Memory B cell (primary cell): ENCODE measurements at regions not wholly inside any gene's neighbourhood (a gene's known extent, or its start where the extent isn't known, plus 50 kb on each side); places are given as distances from the start of the nearest gene placed in this dataset.

Experiments used
- ATAC-seq: fragments of 150-1000 bp; cut with Tn5 transposase; 2 replicates; pipeline ENCODE4 v1.10.0; 2021; ENCODE audit warnings: low read depth, mild to moderate bottlenecking, moderate library complexity
- DNase-seq, 2 donors: peaks; one replicate each; pipeline ENCODE4 v3.0.0; 2022; ENCODE audit warnings: low spot score in 2 of 2
- H3K27ac Mint-ChIP-seq: one replicate; pipeline ENCODE4 v1.8.0; 2022; ENCODE audit warnings: mild to moderate bottlenecking, moderate library complexity, mixed read lengths
- H3K27me3 Mint-ChIP-seq: one replicate; pipeline ENCODE4 v1.8.0; 2022; ENCODE audit warnings: mixed read lengths
- H3K36me3 Mint-ChIP-seq: one replicate; pipeline ENCODE4 v1.8.0; 2022; ENCODE audit warnings: mild to moderate bottlenecking, mixed read lengths
- H3K4me1 Mint-ChIP-seq: one replicate; pipeline ENCODE4 v1.8.0; 2022; ENCODE audit warnings: mixed read lengths
- H3K4me3 Mint-ChIP-seq: one replicate; pipeline ENCODE4 v1.8.0; 2022; ENCODE audit warnings: mild to moderate bottlenecking, moderate library complexity, mixed read lengths
- H3K9me3 Mint-ChIP-seq: one replicate; pipeline ENCODE4 v1.8.0; 2022; ENCODE audit warnings: mixed read lengths

GRCh38 chr7:9981742-9982349 lies 991.8 kb upstream of the PHF14 start:
- no peaks in the 10 kb centered on the region for H3K36me3 Mint-ChIP-seq
- no peak for ATAC-seq
- no peak overlapping the region for H3K27ac Mint-ChIP-seq
- peaks cover 1% of the 10 kb centered on the region for H3K9me3 Mint-ChIP-seq
- H3K27me3 Mint-ChIP-seq: no peaks in the 10 kb centered on the region
- DNase-seq: no peak
- no peak overlapping the region for H3K4me3 Mint-ChIP-seq
- no peaks in the 10 kb centered on the region for H3K4me1 Mint-ChIP-seq

- no peaks in the 10 kb centered on the region for H3K36me3 Mint-ChIP-seq
- H3K27me3 Mint-ChIP-seq: no peaks in the 10 kb centered on the region
- H3K27ac Mint-ChIP-seq: no peak overlapping the region
- H3K4me3 Mint-ChIP-seq: no peak overlapping the region
- ATAC-seq (no peak), DNase-seq (no peak)
- peaks cover 5% of the 10 kb centered on the region for H3K9me3 Mint-ChIP-seq
- H3K4me1 Mint-ChIP-seq: no peaks in the 10 kb centered on the region
Measured at GRCh38 chr7:9983048-9983447, 990.6 kb upstream of the PHF14 start.

DNA sequence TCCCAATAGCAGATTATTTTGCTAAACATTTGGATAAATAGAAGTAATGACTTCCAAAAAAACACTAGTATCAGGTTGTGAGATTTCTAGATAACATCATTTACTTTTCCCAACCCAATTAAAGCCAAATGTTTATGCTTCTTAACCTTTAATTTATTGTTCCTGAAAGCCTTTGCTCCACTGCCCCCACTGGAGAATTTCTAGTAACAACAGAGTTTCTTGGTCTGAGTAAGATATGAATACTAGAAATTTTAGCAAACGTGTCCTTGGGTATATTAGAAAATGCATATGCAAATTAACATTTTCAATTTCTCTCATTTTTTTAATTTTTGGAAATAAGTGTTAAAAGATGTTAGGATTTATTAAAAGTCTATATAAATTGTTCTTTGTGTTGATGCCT lies 958.0 kb upstream of the PHF14 start:
- Mint-ChIP-seq H3K27ac (no peak overlapping the region), H3K36me3 (no peaks in the 10 kb centered on the region), H3K4me3 (no peak overlapping the region), H3K27me3 (no peaks in the 10 kb centered on the region), H3K4me1 (no peaks in the 10 kb centered on the region), H3K9me3 (no peaks in the 10 kb centered on the region)
- ATAC-seq: no peak
- no peak for DNase-seq

- H3K36me3 Mint-ChIP-seq: no peaks in the 10 kb centered on the region
- no peak overlapping the region for H3K4me3 Mint-ChIP-seq
- H3K27ac Mint-ChIP-seq: no peak overlapping the region
- no peak for DNase-seq
- H3K4me1 Mint-ChIP-seq: no peaks in the 10 kb centered on the region
- ATAC-seq: no peak
- H3K27me3 Mint-ChIP-seq: no peaks in the 10 kb centered on the region
- peaks cover 3% of the 10 kb centered on the region for H3K9me3 Mint-ChIP-seq
Measured at GRCh38 chr7:10022480-10022879, 951.2 kb upstream of the PHF14 start.

DNA sequence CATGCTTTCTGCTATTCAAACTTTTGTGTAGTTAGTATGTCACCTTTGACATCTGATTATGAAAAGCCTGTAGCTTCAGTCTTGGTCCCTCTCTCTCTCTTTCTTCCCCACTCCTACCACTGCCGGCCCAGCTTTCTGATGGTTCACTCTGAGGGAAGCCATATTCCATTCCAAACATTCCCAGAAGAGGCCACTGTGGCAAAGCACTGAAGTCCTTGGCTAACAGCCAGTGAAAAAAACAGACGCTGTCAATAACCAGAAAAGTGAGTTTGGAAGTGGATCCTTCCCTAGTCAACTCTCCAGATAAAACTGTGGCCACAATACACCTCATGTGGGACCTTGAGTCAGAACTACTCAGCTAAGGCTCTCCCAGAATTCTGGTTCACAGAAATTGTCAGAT lies 950.7 kb upstream of the PHF14 start:
- DNase-seq: no peak
- H3K27me3 Mint-ChIP-seq: no peaks in the 10 kb centered on the region
- no peak overlapping the region for H3K27ac Mint-ChIP-seq
- no peaks in the 10 kb centered on the region for H3K4me1 Mint-ChIP-seq
- peaks cover 3% of the 10 kb centered on the region for H3K9me3 Mint-ChIP-seq
- no peaks in the 10 kb centered on the region for H3K36me3 Mint-ChIP-seq
- no peak overlapping the region for H3K4me3 Mint-ChIP-seq
- ATAC-seq: no peak

- Mint-ChIP-seq H3K4me3 (no peak overlapping the region), H3K27ac (no peak overlapping the region), H3K9me3 (no peaks in the 10 kb centered on the region), H3K36me3 (no peaks in the 10 kb centered on the region), H3K4me1 (no peaks in the 10 kb centered on the region), H3K27me3 (no peaks in the 10 kb centered on the region)
- ATAC-seq: no peak
- no peak for DNase-seq
Measured at GRCh38 chr7:10034843-10035556, 938.7 kb upstream of the PHF14 start.

- no peak overlapping the region for H3K4me3 Mint-ChIP-seq
- H3K36me3 Mint-ChIP-seq: no peaks in the 10 kb centered on the region
- H3K27ac Mint-ChIP-seq: no peak overlapping the region
- no peak for DNase-seq
- H3K27me3 Mint-ChIP-seq: no peaks in the 10 kb centered on the region
- ATAC-seq: no peak
- no peaks in the 10 kb centered on the region for H3K9me3 Mint-ChIP-seq
- H3K4me1 Mint-ChIP-seq: no peaks in the 10 kb centered on the region
Measured at GRCh38 chr7:10036693-10037092, 937.0 kb upstream of the PHF14 start.

DNA sequence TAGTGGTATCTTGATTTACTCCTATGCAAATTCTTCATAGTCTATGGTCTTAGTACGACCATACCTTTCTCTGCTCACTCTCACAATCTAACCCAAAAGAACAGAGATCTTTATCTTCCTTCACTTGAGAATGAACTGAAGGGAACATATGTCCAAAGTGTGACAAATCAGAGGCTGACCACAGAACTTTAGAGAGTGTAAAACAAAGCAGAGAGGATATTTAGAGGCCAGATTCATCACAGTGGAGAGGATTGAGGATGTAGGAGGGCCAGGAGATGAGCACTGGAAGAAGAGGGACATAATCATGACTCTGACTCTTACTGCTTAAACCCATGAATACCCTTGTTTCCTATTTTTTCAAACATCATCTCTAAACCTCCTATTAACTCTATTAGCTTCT lies 935.3 kb upstream of the PHF14 start:
- H3K4me1 Mint-ChIP-seq: no peaks in the 10 kb centered on the region
- no peaks in the 10 kb centered on the region for H3K27me3 Mint-ChIP-seq
- peaks cover under 1% of the 10 kb centered on the region for H3K9me3 Mint-ChIP-seq
- no peaks in the 10 kb centered on the region for H3K36me3 Mint-ChIP-seq
- ATAC-seq: no peak
- no peak overlapping the region for H3K4me3 Mint-ChIP-seq
- DNase-seq: no peak
- no peak overlapping the region for H3K27ac Mint-ChIP-seq

DNA sequence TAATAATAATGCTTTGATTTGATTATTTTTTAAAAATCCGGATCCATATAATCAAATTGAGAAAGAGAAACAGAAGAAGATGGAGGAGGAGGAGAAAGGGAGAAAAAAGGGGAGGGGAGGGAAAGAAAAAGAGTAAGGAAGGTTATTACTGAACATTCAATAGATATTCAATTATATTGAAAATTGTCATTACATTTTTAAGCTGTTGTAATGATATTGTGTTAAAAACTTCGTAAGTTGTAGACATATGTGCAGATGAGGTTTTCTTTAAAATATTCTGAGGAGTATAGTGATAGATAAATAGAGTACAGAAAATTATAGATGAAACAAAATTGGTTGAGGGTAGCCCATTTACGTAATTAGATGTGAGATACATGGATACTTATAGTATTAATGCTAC lies 933.0 kb upstream of the PHF14 start:
- ATAC-seq: no peak
- no peak overlapping the region for H3K27ac Mint-ChIP-seq
- DNase-seq: no peak
- H3K9me3 Mint-ChIP-seq: peaks cover 2% of the 10 kb centered on the region
- H3K4me3 Mint-ChIP-seq: no peak overlapping the region
- H3K4me1 Mint-ChIP-seq: no peaks in the 10 kb centered on the region
- no peaks in the 10 kb centered on the region for H3K27me3 Mint-ChIP-seq
- H3K36me3 Mint-ChIP-seq: no peaks in the 10 kb centered on the region

DNA sequence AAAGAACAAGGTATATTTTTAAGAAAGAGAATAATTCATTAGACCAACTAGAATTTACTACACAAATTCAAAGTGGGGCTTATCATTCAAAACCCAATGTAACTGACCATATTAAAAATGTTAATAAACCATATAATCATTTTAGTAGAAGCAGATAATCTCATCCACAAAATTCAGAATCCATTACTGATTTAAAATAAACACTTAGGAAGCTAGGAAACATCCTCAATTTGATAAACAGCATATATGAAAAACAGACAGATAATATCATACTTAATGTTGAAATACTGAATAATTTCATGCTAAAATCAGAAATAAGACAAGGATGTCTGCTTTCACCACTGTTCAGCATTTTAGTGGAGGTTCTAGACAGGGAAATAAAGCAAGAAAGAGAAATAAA lies 902.8 kb upstream of the PHF14 start:
- ATAC-seq: no peak
- Mint-ChIP-seq H3K4me3 (no peak overlapping the region), H3K9me3 (peaks cover 3% of the 10 kb centered on the region)

DNA sequence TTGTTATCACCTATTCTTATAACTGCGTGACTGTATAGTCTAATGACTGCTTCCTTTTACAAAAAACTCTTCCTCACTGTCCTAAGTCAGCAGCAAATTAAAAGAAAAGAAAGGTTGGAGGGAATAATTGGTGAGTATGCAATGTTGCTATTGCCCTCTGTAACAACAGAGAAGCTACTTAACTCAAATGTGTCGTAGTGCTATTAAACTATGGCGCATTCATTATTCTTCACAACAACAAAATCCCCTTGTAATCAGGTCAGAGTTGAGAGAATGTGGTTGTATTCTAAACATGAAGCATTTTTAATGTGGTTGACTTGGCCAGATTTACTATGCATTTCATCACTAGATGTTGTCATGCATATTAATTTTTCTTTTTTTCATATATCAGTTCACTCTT lies 897.8 kb upstream of the PHF14 start:
- Mint-ChIP-seq H3K4me1 (no peaks in the 10 kb centered on the region), H3K27ac (no peak overlapping the region), H3K36me3 (no peaks in the 10 kb centered on the region), H3K9me3 (peaks cover 5% of the 10 kb centered on the region), H3K27me3 (peaks cover 1% of the 10 kb centered on the region), H3K4me3 (no peak overlapping the region)
- ATAC-seq: no peak
- no peak for DNase-seq

More for the DNA sequence above, 902.8 kb upstream of the PHF14 start:
- H3K27me3 Mint-ChIP-seq: no peaks in the 10 kb centered on the region
- no peak overlapping the region for H3K27ac Mint-ChIP-seq
- H3K36me3 Mint-ChIP-seq: no peaks in the 10 kb centered on the region
- no peaks in the 10 kb centered on the region for H3K4me1 Mint-ChIP-seq
- no peak for DNase-seq

GRCh38 chr7:10076660-10077300 lies 896.9 kb upstream of the PHF14 start:
- Mint-ChIP-seq H3K9me3 (peaks cover 5% of the 10 kb centered on the region), H3K4me3 (no peak overlapping the region), H3K27ac (no peak overlapping the region), H3K27me3 (peaks cover 1% of the 10 kb centered on the region), H3K36me3 (no peaks in the 10 kb centered on the region), H3K4me1 (no peaks in the 10 kb centered on the region)
- no peak for ATAC-seq
- DNase-seq: no peak

GRCh38 chr7:10079572-10079971 lies 894.1 kb upstream of the PHF14 start:
- Mint-ChIP-seq H3K36me3 (no peaks in the 10 kb centered on the region), H3K27me3 (peaks cover 1% of the 10 kb centered on the region), H3K4me1 (no peaks in the 10 kb centered on the region), H3K9me3 (peaks cover 3% of the 10 kb centered on the region), H3K4me3 (no peak overlapping the region), H3K27ac (no peak overlapping the region)
- no peak for DNase-seq
- no peak for ATAC-seq

- Mint-ChIP-seq H3K27me3 (peaks cover 1% of the 10 kb centered on the region), H3K27ac (no peak overlapping the region), H3K9me3 (peaks cover 3% of the 10 kb centered on the region), H3K36me3 (no peaks in the 10 kb centered on the region), H3K4me1 (no peaks in the 10 kb centered on the region), H3K4me3 (no peak overlapping the region)
- no peak for ATAC-seq
- no peak for DNase-seq
Measured at GRCh38 chr7:10082896-10083295, 890.8 kb upstream of the PHF14 start.

- ATAC-seq (no peak), DNase-seq (no peak)
- Mint-ChIP-seq H3K4me1 (no peaks in the 10 kb centered on the region), H3K36me3 (no peaks in the 10 kb centered on the region), H3K27ac (no peak overlapping the region), H3K4me3 (no peak overlapping the region), H3K27me3 (peaks cover 1% of the 10 kb centered on the region), H3K9me3 (peaks cover 3% of the 10 kb centered on the region)
Measured at GRCh38 chr7:10083766-10084165, 889.9 kb upstream of the PHF14 start.
